ENCODE measurements at regions not wholly inside any gene's neighbourhood (a gene's known extent, or its start where the extent isn't known, plus 50 kb on each side); places are given as distances from the start of the nearest gene placed in this dataset.

- H3K4me1 ChIP-seq (replicated peaks in 1 of 4; ENCODE audit: control insufficient read depth in 3 of 4, insufficient read depth in 4 of 4, low read length in 3 of 4), result no peaks in the 10 kb centered on the region
- H3K14ac ChIP-seq (ENCODE audit: insufficient read length), result no peak overlapping the region
- H3K4me3 ChIP-seq (ENCODE audit: extremely low read depth in 1 of 4, insufficient read depth in 2 of 4, low read depth in 3 of 4, low read length in 4 of 4), result no peak overlapping the region
- no peak overlapping the region for H2BK120ac ChIP-seq (replicated peaks; ENCODE audit: low read depth, low read length)
- no peak overlapping the region for H2AK5ac ChIP-seq (ENCODE audit: low read depth, low read length)
- H3K23ac ChIP-seq (ENCODE audit: insufficient read length), result no peak overlapping the region
- H2BK12ac ChIP-seq (ENCODE audit: low read depth, low read length), result no peak overlapping the region
- H3K9ac ChIP-seq (replicated peaks in 1 of 4; ENCODE audit: extremely low read depth in 1 of 4, low read depth in 3 of 4, low read length in 3 of 4), result no peak overlapping the region
- no peak overlapping the region for H2BK20ac ChIP-seq (ENCODE audit: low read length)
- H3K56ac ChIP-seq (replicated peaks; ENCODE audit: insufficient read length, low read depth, low read length), result no peak overlapping the region
- no peak overlapping the region for H3K18ac ChIP-seq (ENCODE audit: extremely low read depth, low read length)
- CTCF ChIA-PET (ENCODE audit: partially characterized antibody), result interaction anchor here (1.6 kb wide), 1 partner anchor 17 kb away, joined by 4 read pairs; no protein-coding TSS in a partner anchor
- FAIRE-seq (no peak), DNase-seq (ENCODE audit: low read depth in 1 of 2, low spot score in 2 of 2) (no peak)
- no peak overlapping the region for H3K27ac ChIP-seq (ENCODE audit: low read depth, low read length)
- peaks cover 7 to 8% of the 10 kb centered on the region in 2 experiments; a peak in 3 of 4 replicates for H3K9me3 ChIP-seq (ENCODE audit: insufficient read depth in 2 of 2, low read depth in 1 of 2, low read length in 1 of 2)
- H3K4me2 ChIP-seq (ENCODE audit: insufficient read depth in 1 of 2, low read depth in 2 of 2, low read length in 2 of 2), result no peak overlapping the region
- no peak overlapping the region for H2BK15ac ChIP-seq (ENCODE audit: low read length)
- 82% methylated on average over 1 of the region's 1 CpG; no CpG with 5 or more reads in 1 of the 2 experiments for WGBS, 2 experiments (ENCODE audit: extremely low coverage in 1 of 2, insufficient coverage in 1 of 2, insufficient read length in 1 of 2, insufficient replicate concordance in 2 of 2, low coverage in 1 of 2, low lambda C conversion rate in 2 of 2, missing lambda C conversion rate in 1 of 2)
- POLR2A ChIA-PET (ENCODE audit: partially characterized antibody), result no interaction called here
- no peak overlapping the region for H2BK5ac ChIP-seq (ENCODE audit: low read depth, low read length)
- no peaks in the 10 kb centered on the region for H4K20me1 ChIP-seq (replicated peaks in 1 of 2; ENCODE audit: control insufficient read depth in 1 of 2, insufficient read depth in 2 of 2, low read length in 2 of 2)
- H3K36me3 ChIP-seq (ENCODE audit: control insufficient read depth in 2 of 4, insufficient read depth in 4 of 4, low read length in 3 of 4), result no peaks in the 10 kb centered on the region; a peak in 1 of 8 replicates
- no peaks in the 10 kb centered on the region for H3K27me3 ChIP-seq (replicated peaks in 1 of 4; ENCODE audit: control insufficient read depth in 3 of 4, extremely low read depth in 1 of 4, insufficient read depth in 3 of 4, low read length in 3 of 4)
- H4K5ac ChIP-seq (ENCODE audit: insufficient read length, low read depth, low read length), result no peak overlapping the region
- H3K4ac ChIP-seq (replicated peaks; ENCODE audit: insufficient read length, low read depth, low read length), result no peak overlapping the region
- H4K8ac ChIP-seq (ENCODE audit: extremely low read depth, insufficient read depth, low read length), result no peak overlapping the region
- H3K79me2 ChIP-seq (ENCODE audit: control insufficient read depth in 1 of 2, insufficient read depth in 2 of 2, low read length in 2 of 2), result no peaks in the 10 kb centered on the region
- H3K79me1 ChIP-seq (ENCODE audit: low read depth, low read length), result no peaks in the 10 kb centered on the region
- no peak overlapping the region for H4K91ac ChIP-seq (replicated peaks; ENCODE audit: insufficient read length, low read length)
- no peak overlapping the region for H2AFZ ChIP-seq (ENCODE audit: low read length)
- no peaks in the 10 kb centered on the region for H3K23me2 ChIP-seq (ENCODE audit: low read depth, low read length)
- TF ChIP-seq KDM4A (IDR thresholded peaks at IDR 0.05; ENCODE audit: low read depth, low read length, severe bottlenecking) (no peak), BCL11A (IDR thresholded peaks at IDR 0.05; ENCODE audit: low read depth in 2 of 2, low read length in 2 of 2) (no peak), SP1 (IDR thresholded peaks at IDR 0.05; ENCODE audit: low read depth, low read length) (no peak), CREB1 (IDR thresholded peaks at IDR 0.05) (no peak), KDM5A (IDR thresholded peaks at IDR 0.05; ENCODE audit: low read length) (no peak), RXRA (IDR thresholded peaks at IDR 0.05; ENCODE audit: insufficient read depth, low read depth, low read length) (no peak), PHF8 (conservative IDR thresholded peaks at IDR 0.05; ENCODE audit: low read depth, low read length) (no peak), EP300 (IDR thresholded peaks at IDR 0.05; ENCODE audit: borderline replicate concordance in 1 of 2, low read depth in 2 of 2, low read length in 2 of 2) (no peak)
- TF ChIP-seq, protein P1, sequence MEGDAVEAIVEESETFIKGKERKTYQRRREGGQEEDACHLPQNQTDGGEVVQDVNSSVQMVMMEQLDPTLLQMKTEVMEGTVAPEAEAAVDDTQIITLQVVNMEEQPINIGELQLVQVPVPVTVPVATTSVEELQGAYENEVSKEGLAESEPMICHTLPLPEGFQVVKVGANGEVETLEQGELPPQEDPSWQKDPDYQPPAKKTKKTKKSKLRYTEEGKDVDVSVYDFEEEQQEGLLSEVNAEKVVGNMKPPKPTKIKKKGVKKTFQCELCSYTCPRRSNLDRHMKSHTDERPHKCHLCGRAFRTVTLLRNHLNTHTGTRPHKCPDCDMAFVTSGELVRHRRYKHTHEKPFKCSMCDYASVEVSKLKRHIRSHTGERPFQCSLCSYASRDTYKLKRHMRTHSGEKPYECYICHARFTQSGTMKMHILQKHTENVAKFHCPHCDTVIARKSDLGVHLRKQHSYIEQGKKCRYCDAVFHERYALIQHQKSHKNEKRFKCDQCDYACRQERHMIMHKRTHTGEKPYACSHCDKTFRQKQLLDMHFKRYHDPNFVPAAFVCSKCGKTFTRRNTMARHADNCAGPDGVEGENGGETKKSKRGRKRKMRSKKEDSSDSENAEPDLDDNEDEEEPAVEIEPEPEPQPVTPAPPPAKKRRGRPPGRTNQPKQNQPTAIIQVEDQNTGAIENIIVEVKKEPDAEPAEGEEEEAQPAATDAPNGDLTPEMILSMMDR (IDR thresholded peaks at IDR 0.05; ENCODE audit: control extremely low read depth in 1 of 3, insufficient read depth in 1 of 3, low read depth in 1 of 3, low read length in 3 of 3), result no peak
Measured at GRCh38 chr2:66344087-66344663, 90.8 kb upstream of the MEIS1 start.
